NCI-H1694 (cell line): ENCODE measurements at regions not wholly inside any gene's neighbourhood (a gene's known extent, or its start where the extent isn't known, plus 50 kb on each side); places are given as distances from the start of the nearest gene placed in this dataset.

ENCODE experiments used
- DNase-seq: peaks from one replicate; lab custom pipeline; 2025; lab: John Stamatoyannopoulos, UW

GRCh38 chr2:12254280-12254860 is 462.4 kb upstream of the TRIB2 start:
- no peak for DNase-seq

DNA sequence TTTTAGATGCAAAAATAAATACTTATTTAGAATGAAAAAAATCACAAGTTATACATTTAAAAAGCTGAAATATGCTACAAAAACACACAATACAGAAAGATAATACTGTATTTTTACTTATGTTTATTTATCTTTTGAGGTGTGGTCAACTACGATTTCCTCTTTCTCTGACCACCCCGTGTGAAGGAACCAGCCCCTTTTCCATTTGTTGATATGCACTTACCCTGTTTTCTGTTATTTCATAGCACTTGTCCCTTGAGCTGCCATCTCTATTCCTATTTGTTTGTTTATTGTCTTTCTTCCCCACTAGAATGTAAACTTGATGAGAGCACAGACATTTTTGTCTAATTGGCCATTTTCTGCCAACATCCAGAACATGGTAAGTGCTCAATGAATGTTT is 460.5 kb upstream of the TRIB2 start:
- no peak for DNase-seq

DNA sequence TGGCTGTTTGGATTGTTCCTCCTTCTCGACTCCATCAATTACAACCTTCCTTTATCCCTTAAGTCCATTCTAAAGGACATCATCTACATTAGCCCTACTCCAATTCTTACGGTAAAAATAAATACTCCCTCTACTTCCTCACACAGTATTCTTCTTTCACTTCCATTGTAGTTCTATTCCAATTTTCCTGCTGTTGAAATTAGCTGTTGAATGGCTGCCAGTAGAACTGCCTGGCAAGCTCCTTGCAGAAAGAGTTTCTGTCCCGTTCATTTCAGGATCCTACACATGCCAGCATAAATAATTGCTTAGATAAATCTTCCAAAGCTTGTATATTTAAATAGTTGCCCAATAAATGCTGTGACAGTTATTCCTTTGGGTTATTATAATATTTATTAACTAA is 459.3 kb upstream of the TRIB2 start:
- no peak for DNase-seq

DNA sequence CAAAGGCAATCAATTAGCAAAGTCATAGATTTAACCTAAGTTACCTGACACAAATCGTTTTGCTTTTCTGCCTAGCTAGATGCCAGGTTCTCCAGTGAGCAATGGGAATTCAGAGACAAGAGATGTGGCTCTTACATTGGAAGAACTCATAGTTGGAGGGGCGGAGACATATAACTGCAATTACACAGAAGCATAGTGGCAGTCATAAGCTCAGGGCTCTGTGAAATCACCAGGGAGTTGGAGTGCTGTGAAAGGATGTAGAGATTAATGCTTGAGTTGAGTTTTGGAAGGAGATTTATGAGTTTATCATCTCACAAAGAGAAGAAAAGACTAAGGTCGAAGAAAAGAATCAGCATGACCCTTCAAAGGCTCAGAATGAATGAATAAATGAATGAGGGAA is 457.2 kb upstream of the TRIB2 start:
- no peak for DNase-seq

- peak; percentile 93 for DNase-seq
These were observed 454.6 kb upstream of the TRIB2 start for GRCh38 chr2:12261986-12262680.

DNA sequence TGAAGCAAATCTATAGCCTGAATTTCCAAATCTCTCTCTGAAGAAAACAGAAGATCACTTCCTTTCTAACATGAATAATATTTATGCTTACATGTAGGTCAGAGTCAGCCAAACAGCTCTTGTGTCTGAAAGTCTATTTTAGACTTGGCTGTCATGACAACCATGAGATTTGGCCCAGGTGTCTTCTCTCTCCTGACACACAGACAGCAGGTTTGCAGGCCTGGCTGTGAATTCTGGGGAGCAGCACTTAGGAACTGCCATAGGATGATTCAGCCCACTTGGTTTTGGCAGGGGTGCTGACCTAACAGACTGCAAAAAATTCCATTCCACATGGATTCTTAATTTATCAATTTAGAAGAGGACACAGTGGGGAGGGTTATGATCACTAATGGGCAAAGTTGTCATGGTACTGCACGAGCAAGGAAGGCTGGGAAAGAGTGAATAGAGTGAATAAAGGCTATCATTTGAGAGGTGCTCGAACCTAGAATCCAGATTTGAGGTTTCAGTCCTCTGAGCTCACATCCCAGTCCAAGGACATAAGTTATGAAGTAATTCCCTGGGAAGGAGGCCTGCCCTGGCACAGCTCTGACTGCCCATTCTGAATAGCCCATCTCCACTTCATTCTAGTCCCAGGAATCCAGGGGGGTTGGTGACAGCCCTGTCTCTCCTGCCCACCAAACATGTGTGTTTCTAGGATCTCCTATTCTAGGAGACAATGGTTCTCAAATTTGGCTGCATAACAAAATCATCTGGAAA is 453.9 kb upstream of the TRIB2 start:
- peak; percentile 62 for DNase-seq

DNA sequence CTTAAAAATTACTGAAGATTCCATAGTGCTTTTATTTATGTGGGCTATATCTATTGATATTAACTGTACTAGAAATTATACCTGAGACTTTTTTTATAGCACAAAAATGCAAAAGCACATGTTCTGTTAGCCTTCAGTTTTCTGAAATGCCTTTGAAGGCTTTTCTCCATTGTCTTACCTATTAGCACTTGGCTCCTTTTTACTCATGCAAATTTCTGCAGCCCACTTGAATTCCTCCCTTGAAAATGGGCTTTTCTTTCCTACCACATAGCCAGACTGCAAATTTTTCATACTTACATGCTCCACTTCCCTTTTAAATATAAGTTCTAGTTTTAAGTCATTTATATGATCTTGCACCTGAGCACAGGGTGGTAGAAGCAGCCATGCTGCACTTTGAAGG is 453.0 kb upstream of the TRIB2 start:
- DNase-seq = no peak

- no peak for DNase-seq
These were observed 452.6 kb upstream of the TRIB2 start for GRCh38 chr2:12264146-12264545.

- no peak for DNase-seq
These were observed 451.1 kb upstream of the TRIB2 start for GRCh38 chr2:12265646-12266045.

GRCh38 chr2:12267042-12267441 is 449.7 kb upstream of the TRIB2 start:
- DNase-seq = no peak

DNA sequence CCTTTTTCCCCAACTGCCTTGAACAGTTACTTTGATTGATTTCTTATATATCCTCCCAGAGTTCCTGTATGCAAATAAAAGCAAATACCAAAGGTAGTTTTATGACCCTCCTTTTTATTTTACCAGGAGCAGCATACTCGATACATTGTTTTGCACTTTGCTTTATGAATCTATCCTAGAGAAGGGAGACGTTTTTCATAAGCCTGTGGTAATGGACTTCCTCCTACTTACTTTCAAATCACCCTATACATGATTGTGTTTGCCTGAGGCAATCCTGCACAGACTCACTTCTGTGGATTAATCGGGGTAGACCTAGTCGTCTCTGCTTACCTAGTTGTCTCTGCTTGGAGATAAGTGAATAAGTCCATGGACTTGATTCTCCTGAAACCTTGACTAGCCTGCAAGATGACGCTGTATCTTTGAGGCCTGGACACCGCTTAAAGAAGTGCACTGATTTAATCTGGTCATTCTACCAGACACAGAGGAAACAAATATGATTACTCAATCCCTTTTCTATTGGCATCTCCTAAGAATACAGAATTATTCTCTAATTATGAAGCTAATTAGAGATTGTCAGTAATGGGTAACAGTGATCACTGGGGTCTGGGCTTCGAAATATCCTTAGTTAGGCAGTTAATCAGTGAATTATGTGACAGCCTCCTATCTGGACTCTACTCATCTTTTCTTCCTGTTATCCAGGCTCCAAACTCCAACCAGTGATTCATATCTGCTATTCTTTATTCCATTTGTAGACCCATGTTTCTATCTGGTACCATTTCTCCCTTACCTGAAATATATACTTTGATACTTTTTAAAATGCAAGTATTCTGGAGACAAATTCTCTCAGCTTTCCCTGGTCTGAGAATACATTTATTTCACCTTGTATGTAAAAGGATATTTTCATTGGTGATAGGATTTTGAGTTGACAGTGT is 447.4 kb upstream of the TRIB2 start:
- no peak for DNase-seq

- DNase-seq = no peak
These were observed 445.7 kb upstream of the TRIB2 start for GRCh38 chr2:12270876-12271588.

DNA sequence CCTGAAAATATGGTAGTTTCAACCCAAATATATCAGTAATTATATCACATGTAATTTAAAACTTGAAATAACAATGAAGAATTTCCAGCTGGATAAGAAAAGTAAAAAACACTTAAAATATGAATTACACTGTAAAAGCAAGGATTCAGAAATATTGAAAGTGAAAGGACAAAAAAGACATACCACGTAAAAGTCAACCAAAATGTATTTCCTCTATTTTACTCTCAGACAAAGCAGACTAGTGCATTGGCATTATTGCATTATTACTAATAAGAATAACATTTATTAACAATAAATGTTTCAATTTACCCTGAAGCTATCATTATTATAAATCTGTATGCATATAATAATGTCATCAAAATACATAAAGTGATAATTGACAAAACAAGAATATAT is 445.1 kb upstream of the TRIB2 start:
- DNase-seq = no peak

DNA sequence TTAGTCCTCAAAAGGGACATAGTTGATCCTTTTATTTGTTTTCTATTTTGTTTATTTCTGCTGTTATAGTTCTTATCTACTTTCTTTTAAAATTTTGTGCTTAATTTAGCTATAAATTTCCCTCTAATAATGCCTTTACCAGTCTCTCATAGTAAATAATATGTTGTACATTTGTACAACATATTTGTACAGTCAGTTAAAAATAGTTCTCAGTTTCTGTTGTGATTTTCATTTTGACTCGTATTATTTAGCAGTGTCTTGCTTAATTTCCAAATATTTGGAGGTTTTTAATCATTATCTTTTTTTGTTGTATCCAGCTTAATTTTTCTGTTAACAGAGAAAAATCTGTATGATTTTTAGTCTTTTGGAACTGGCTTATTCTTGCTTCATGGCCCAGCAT is 443.6 kb upstream of the TRIB2 start:
- DNase-seq = no peak

- DNase-seq = no peak
These were observed 442.1 kb upstream of the TRIB2 start for GRCh38 chr2:12274591-12274990.

- DNase-seq = no peak
These were observed 439.3 kb upstream of the TRIB2 start for GRCh38 chr2:12277241-12278034.

GRCh38 chr2:12278217-12278750 is 438.5 kb upstream of the TRIB2 start:
- no peak for DNase-seq

DNA sequence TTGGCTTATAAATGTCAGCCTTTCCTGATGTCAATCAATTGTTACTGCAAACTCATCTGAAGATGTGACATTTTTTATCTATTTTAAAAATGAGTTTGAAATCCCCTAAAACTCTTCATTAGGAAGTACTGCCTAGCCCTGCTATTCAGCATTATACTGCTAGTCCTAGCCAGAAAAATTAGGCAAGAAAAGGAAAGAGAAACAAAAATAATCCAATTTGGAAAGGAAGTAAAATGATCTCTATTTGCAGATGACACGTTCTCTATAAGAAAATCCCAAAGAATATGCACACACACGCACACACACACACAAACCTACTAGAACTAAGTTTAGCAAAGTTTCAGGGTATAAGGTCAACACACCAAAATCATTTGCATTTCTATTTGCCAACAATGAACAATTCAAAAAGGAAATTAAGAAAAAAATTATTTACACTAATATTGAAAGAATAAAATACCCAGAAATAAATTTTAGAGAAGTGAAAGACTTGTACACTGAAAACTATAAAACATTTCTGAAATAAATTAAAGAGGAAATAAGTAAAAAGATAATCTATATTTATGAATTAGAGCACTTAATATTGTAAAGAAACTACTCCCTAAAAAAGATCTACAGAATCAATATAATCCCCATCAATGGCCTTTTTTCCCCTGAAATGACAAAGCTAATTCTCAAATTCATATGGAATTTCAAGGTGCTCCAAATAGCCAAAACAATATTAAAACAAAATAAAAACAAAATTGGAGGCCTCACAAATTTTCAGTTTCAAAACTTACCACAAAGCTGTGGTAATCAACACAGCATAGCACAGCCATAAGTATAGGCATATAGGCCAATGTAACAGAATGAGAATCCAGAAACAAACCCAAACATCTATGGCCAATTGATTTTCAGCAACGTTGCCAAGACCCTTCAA is 433.7 kb upstream of the TRIB2 start:
- DNase-seq = no peak

GRCh38 chr2:12284037-12284436 is 432.7 kb upstream of the TRIB2 start:
- DNase-seq = no peak
